OCI-LY1 (cell line): ENCODE measurements at regions not wholly inside any gene's neighbourhood (a gene's known extent, or its start where the extent isn't known, plus 50 kb on each side); places are given as distances from the start of the nearest gene placed in this dataset.

Experiments
- EZH2 ChIP-seq: fragments of 200-600 bp; sonication (generic), shearing (Covaris generic); IDR thresholded peaks from 2 replicates; pipeline ENCODE4 v1.8.0; 2017; ENCODE audit warnings: borderline replicate concordance, mixed run types, mild to moderate bottlenecking, antibody characterized with exemption, low read length, moderate library complexity, mixed read lengths
- TF ChIP-seq, protein P1 (sequence below): fragments of 200-600 bp; sonication (generic), shearing (Covaris generic); IDR thresholded peaks from 2 replicates; pipeline ENCODE4 v1.5.1; 2017; ENCODE audit warnings: mild to moderate bottlenecking, antibody characterized with exemption, low read length, moderate library complexity, mixed read lengths

GRCh38 chr10:36533861-36534260, 591.5 kb upstream of the ANKRD30A start:
- TF ChIP-seq, protein P1, sequence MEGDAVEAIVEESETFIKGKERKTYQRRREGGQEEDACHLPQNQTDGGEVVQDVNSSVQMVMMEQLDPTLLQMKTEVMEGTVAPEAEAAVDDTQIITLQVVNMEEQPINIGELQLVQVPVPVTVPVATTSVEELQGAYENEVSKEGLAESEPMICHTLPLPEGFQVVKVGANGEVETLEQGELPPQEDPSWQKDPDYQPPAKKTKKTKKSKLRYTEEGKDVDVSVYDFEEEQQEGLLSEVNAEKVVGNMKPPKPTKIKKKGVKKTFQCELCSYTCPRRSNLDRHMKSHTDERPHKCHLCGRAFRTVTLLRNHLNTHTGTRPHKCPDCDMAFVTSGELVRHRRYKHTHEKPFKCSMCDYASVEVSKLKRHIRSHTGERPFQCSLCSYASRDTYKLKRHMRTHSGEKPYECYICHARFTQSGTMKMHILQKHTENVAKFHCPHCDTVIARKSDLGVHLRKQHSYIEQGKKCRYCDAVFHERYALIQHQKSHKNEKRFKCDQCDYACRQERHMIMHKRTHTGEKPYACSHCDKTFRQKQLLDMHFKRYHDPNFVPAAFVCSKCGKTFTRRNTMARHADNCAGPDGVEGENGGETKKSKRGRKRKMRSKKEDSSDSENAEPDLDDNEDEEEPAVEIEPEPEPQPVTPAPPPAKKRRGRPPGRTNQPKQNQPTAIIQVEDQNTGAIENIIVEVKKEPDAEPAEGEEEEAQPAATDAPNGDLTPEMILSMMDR, result no peak
- no peak for TF ChIP-seq EZH2
